NCI-H460 (cell line): ENCODE measurements at regions not wholly inside any gene's neighbourhood (a gene's known extent, or its start where the extent isn't known, plus 50 kb on each side); places are given as distances from the start of the nearest gene placed in this dataset.
"Not testable (repeated sequence)": the region's sequence is repeated elsewhere in the genome, so short reads cannot be mapped to it uniquely, and the experiment has no call there.

Experiments
- DNase-seq: peaks from one replicate; pipeline ENCODE4 v3.0.0-alpha.2; 2016; ENCODE audit warnings: low read depth; ENCODE audit errors: extremely low read depth

GRCh38 chr21:35203093-35203977 is 154.2 kb upstream of the RUNX1 start:
- DNase-seq: no peak

- DNase-seq: no peak
These were observed 153.3 kb upstream of the RUNX1 start for GRCh38 chr21:35202431-35202830.

- no peak for DNase-seq
These were observed 152.7 kb upstream of the RUNX1 start for GRCh38 chr21:35201799-35202198.

- DNase-seq: no peak
These were observed 152.2 kb upstream of the RUNX1 start for GRCh38 chr21:35201288-35201687.

- DNase-seq: no peak
These were observed 150.6 kb upstream of the RUNX1 start for GRCh38 chr21:35199733-35200015.

GRCh38 chr21:35198982-35199732 is 150.1 kb upstream of the RUNX1 start:
- DNase-seq: no peak

GRCh38 chr21:35198565-35198964 is 149.5 kb upstream of the RUNX1 start:
- no peak for DNase-seq

- DNase-seq: no peak
These were observed 148.9 kb upstream of the RUNX1 start for GRCh38 chr21:35197992-35198431.

- no peak for DNase-seq
These were observed 148.1 kb upstream of the RUNX1 start for GRCh38 chr21:35197191-35197590.

- DNase-seq: no peak
These were observed 147.0 kb upstream of the RUNX1 start for GRCh38 chr21:35196128-35196527.

- DNase-seq: no peak
These were observed 146.1 kb upstream of the RUNX1 start for GRCh38 chr21:35195232-35195631.

- no peak for DNase-seq
These were observed 142.7 kb upstream of the RUNX1 start for GRCh38 chr21:35191754-35192153.

- DNase-seq: no peak
These were observed 142.0 kb upstream of the RUNX1 start for GRCh38 chr21:35191128-35191527.

- DNase-seq: no peak
These were observed 141.1 kb upstream of the RUNX1 start for GRCh38 chr21:35190201-35190701.

GRCh38 chr21:35189077-35189863 is 140.2 kb upstream of the RUNX1 start:
- no peak for DNase-seq

- not testable (repeated sequence) for DNase-seq
These were observed 134.3 kb upstream of the RUNX1 start for GRCh38 chr21:35183389-35183788.

GRCh38 chr21:35179990-35180540 is 131.0 kb upstream of the RUNX1 start:
- no peak for DNase-seq

- peak; percentile 46 for DNase-seq
These were observed 129.7 kb upstream of the RUNX1 start for GRCh38 chr21:35178827-35179226.

- no peak for DNase-seq
These were observed 129.0 kb upstream of the RUNX1 start for GRCh38 chr21:35178098-35178497.

- no peak for DNase-seq
These were observed 123.1 kb upstream of the RUNX1 start for GRCh38 chr21:35172231-35172630.

- no peak for DNase-seq
These were observed 122.3 kb upstream of the RUNX1 start for GRCh38 chr21:35171385-35171784.
